Activated B cell treated with CpG ODN at 0.5 μM for 24 hours (primary cell): ENCODE measurements at regions not wholly inside any gene's neighbourhood (a gene's known extent, or its start where the extent isn't known, plus 50 kb on each side); places are given as distances from the start of the nearest gene placed in this dataset.

Experiments used
- ATAC-seq: fragments of 200-7000 bp; cut with Tn5 transposase; one replicate; pipeline ENCODE4 v1.10.0; 2021; ENCODE audit warnings: low read depth, mild to moderate bottlenecking, moderate library complexity
- CTCF ChIA-PET: fragments of 350-600 bp; sonication (Branson Sonifier 250); formaldehyde crosslinking; loops from one replicate; lab custom pipeline; 2021; ENCODE audit warnings: antibody characterized with exemption; lab: Charles Lee
- POLR2A ChIA-PET: fragments of 350-600 bp; sonication (Branson Sonifier 250); formaldehyde crosslinking; loops from one replicate; lab custom pipeline; 2021; ENCODE audit warnings: antibody characterized with exemption; lab: Charles Lee
- DNase-seq: peaks from one replicate; pipeline ENCODE4 v3.0.0; 2022
- H3K27ac Mint-ChIP-seq: one replicate; pipeline ENCODE4 v1.8.0; 2020; ENCODE audit warnings: mixed read lengths
- H3K27me3 Mint-ChIP-seq: one replicate; pipeline ENCODE4 v1.8.0; 2021; ENCODE audit warnings: mixed read lengths
- H3K36me3 Mint-ChIP-seq: one replicate; pipeline ENCODE4 v1.8.0; 2021; ENCODE audit warnings: low read depth, mixed read lengths
- H3K4me1 Mint-ChIP-seq: one replicate; pipeline ENCODE4 v1.8.0; 2021; ENCODE audit warnings: mixed read lengths
- H3K4me3 Mint-ChIP-seq: one replicate; pipeline ENCODE4 v1.8.0; 2020; ENCODE audit warnings: mild to moderate bottlenecking, mixed read lengths
- H3K9me3 Mint-ChIP-seq: one replicate; pipeline ENCODE4 v1.8.0; 2020; ENCODE audit warnings: mixed read lengths
- CTCF ChIP-seq: fragments of 200-600 bp; IDR thresholded peaks from one replicate; pipeline ENCODE4 v1.8.0; 2022; ENCODE audit warnings: antibody characterized with exemption, mild to moderate bottlenecking
- intact Hi-C: fragments of 100-400 bp; cut with micrococcal nuclease; formaldehyde crosslinking; loops from one replicate; pipeline ENCODE4 v1.15.1; 2024

- H3K9me3 Mint-ChIP-seq = peaks cover 10% of the 10 kb centered on the region
These were observed 704.4 kb upstream of the CDH9 start for GRCh38 chr5:27742805-27743204.

DNA sequence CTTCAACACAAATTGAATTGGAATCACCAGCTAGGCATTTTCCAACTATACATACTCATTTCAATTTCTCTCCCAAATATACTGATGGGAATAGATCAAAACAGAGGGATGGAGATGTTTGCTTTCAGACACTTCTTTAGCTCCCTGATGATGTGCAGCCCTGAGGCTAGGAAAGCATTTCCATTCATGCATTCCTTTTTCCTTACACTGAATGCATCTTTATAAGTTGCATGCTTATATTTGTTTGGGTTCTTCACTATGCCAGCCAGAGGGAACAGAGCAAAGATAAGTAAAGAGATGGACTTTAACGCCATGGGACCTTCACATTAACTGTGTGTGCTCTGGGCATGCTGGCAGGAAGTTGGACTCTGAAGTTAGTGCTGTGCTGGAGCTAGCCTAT, 696.5 kb upstream of the CDH9 start:
- TF ChIP-seq CTCF = no peak
- H3K4me1 Mint-ChIP-seq = no peaks in the 10 kb centered on the region
- intact Hi-C loops = no loop called here
- ATAC-seq (no peak), DNase-seq (no peak)
- no peaks in the 10 kb centered on the region for H3K27me3 Mint-ChIP-seq
- H3K9me3 Mint-ChIP-seq = peaks cover 4% of the 10 kb centered on the region
- H3K27ac Mint-ChIP-seq = no peak overlapping the region
- ChIA-PET CTCF (no interaction called here), POLR2A (no interaction called here)
- H3K36me3 Mint-ChIP-seq = no peaks in the 10 kb centered on the region
- H3K4me3 Mint-ChIP-seq = no peak overlapping the region

More at GRCh38 chr5:27742805-27743204, 704.4 kb upstream of the CDH9 start:
- no peaks in the 10 kb centered on the region for H3K4me1 Mint-ChIP-seq
- no peak overlapping the region for H3K27ac Mint-ChIP-seq
- H3K27me3 Mint-ChIP-seq = no peaks in the 10 kb centered on the region
- TF ChIP-seq CTCF = no peak
- no peak overlapping the region for H3K4me3 Mint-ChIP-seq
- ATAC-seq (no peak), DNase-seq (no peak)
- no peaks in the 10 kb centered on the region for H3K36me3 Mint-ChIP-seq
- ChIA-PET POLR2A (no interaction called here), CTCF (no interaction called here)
- intact Hi-C loops = no loop called here

DNA sequence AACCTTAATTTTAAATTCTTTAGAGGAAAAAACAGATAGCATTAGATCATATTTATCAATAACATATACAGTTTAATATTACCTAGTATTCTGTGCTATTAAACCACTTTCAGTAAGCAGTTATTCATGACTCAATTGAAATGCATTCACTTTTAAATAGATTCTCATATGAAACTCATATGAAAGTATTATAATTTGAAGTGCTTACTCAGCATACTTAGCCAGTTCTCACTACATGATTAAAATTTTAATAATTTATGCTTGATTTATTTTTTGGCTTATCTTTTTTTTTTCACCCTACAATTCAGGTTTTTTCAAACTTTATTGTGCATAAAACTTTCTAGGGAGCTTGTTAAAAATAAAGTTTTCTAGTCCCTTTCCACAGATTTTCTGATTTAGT, 694.9 kb upstream of the CDH9 start:
- no peaks in the 10 kb centered on the region for H3K36me3 Mint-ChIP-seq
- no peaks in the 10 kb centered on the region for H3K27me3 Mint-ChIP-seq
- no peaks in the 10 kb centered on the region for H3K4me1 Mint-ChIP-seq
- no peak overlapping the region for H3K4me3 Mint-ChIP-seq
- H3K27ac Mint-ChIP-seq = no peak overlapping the region
- peaks cover 4% of the 10 kb centered on the region for H3K9me3 Mint-ChIP-seq
- no peak for TF ChIP-seq CTCF
- intact Hi-C loops = no loop called here
- DNase-seq = no peak
- CTCF ChIA-PET = no interaction called here
- ATAC-seq = no peak
- POLR2A ChIA-PET = no interaction called here

DNA sequence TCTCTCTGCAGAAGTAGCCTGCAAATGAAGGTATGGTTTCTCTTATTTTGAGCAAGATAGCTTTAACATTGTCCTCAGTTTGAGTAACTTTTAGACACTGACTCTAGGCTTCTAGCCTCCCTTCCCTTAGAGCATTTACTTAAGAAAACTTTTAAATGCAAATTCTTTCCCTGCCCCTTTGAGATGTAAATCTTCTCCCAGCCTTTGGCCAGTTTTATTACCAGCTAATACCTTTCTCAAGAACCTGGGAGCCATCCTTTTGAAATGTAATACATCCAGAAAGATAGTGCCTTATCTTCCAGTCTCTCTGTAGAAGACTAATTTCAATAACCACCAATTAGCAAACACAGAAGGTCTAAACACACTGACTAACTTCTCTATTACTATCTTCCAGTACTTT, 688.9 kb upstream of the CDH9 start:
- DNase-seq (no peak), ATAC-seq (no peak)
- H3K36me3 Mint-ChIP-seq = no peaks in the 10 kb centered on the region
- H3K27me3 Mint-ChIP-seq = no peaks in the 10 kb centered on the region
- intact Hi-C loops = no loop called here
- ChIA-PET POLR2A (no interaction called here), CTCF (no interaction called here)
- H3K4me1 Mint-ChIP-seq = no peaks in the 10 kb centered on the region
- H3K9me3 Mint-ChIP-seq = peaks cover 7% of the 10 kb centered on the region
- H3K27ac Mint-ChIP-seq = no peak overlapping the region
- no peak overlapping the region for H3K4me3 Mint-ChIP-seq
- no peak for TF ChIP-seq CTCF

DNA sequence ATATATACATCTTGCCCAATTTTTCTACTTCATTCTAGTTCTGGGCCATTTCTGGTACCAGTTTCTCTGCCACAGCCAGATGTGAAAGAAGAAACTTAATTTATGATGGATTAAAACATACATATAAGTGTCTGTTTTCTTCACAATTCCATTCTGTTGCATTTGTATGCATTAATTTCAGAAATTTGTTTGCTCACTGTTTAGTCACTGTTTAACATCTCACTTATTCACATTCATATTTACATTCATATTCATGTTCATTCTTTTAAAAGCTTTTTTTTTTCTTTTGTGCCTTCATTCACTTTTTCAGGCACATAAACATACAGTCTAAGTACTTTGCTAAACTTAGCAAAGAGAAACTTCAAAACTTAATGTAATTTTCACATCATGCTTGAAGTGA, 684.0 kb upstream of the CDH9 start:
- H3K27me3 Mint-ChIP-seq = no peaks in the 10 kb centered on the region

More for the DNA sequence above, 684.0 kb upstream of the CDH9 start:
- Mint-ChIP-seq H3K27ac (no peak overlapping the region), H3K4me1 (no peaks in the 10 kb centered on the region), H3K4me3 (no peak overlapping the region), H3K36me3 (no peaks in the 10 kb centered on the region), H3K9me3 (peaks cover 4% of the 10 kb centered on the region)
- intact Hi-C loops = no loop called here
- no peak for ATAC-seq
- ChIA-PET POLR2A (no interaction called here), CTCF (no interaction called here)
- no peak for DNase-seq
- no peak for TF ChIP-seq CTCF
